ENCODE measurements at regions not wholly inside any gene's neighbourhood (a gene's known extent, or its start where the extent isn't known, plus 50 kb on each side); places are given as distances from the start of the nearest gene placed in this dataset.

GRCh38 chr11:33543823-33544222 is 156.8 kb downstream of the C11orf91 start:
- Mint-ChIP-seq H3K27me3 (ENCODE audit: low read depth) (peaks cover 9% of the 10 kb centered on the region), H3K4me3 (ENCODE audit: low read depth) (no peak overlapping the region), H3K27ac (no peak overlapping the region), H3K4me1 (ENCODE audit: low read depth) (no peaks in the 10 kb centered on the region), H3K36me3 (ENCODE audit: low read depth) (no peaks in the 10 kb centered on the region), H3K9me3 (no peaks in the 10 kb centered on the region)
- intact Hi-C loops (cut with micrococcal nuclease): loop anchor here (5.0 to 10.0 kb wide), 2 partner anchors 141 to 283 kb away; no protein-coding TSS in a partner anchor
- DNase-seq (ENCODE audit: low spot score): no peak

DNA sequence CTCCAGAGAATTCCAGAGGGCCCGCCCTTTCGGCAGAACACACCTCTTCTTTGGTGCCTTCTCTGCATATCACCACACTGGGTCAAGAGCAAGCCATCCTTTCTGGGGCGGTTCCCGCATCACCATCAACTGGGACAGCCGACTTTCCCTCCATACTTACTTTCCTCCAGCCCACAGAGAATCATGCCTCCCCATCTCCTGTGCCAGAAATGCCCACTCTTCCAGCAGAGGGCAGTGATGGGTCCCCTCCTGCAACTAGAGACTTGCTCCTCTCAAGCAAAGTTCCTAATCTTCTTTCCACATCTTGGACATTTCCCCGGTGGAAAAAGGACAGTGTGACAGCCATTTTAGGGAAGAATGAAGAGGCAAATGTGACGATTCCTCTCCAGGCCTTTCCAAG is 157.7 kb downstream of the C11orf91 start:
- H3K9me3 Mint-ChIP-seq: no peaks in the 10 kb centered on the region
- no peak overlapping the region for H3K4me3 Mint-ChIP-seq (ENCODE audit: low read depth)
- DNase-seq (ENCODE audit: low spot score): no peak
- H3K36me3 Mint-ChIP-seq (ENCODE audit: low read depth): no peaks in the 10 kb centered on the region
- no peak overlapping the region for H3K27ac Mint-ChIP-seq
- peaks cover 6% of the 10 kb centered on the region for H3K27me3 Mint-ChIP-seq (ENCODE audit: low read depth)
- H3K4me1 Mint-ChIP-seq (ENCODE audit: low read depth): no peaks in the 10 kb centered on the region
- intact Hi-C loops (cut with micrococcal nuclease): loop anchor here (5.0 to 10.0 kb wide), 2 partner anchors 142 to 284 kb away; no protein-coding TSS in a partner anchor

DNA sequence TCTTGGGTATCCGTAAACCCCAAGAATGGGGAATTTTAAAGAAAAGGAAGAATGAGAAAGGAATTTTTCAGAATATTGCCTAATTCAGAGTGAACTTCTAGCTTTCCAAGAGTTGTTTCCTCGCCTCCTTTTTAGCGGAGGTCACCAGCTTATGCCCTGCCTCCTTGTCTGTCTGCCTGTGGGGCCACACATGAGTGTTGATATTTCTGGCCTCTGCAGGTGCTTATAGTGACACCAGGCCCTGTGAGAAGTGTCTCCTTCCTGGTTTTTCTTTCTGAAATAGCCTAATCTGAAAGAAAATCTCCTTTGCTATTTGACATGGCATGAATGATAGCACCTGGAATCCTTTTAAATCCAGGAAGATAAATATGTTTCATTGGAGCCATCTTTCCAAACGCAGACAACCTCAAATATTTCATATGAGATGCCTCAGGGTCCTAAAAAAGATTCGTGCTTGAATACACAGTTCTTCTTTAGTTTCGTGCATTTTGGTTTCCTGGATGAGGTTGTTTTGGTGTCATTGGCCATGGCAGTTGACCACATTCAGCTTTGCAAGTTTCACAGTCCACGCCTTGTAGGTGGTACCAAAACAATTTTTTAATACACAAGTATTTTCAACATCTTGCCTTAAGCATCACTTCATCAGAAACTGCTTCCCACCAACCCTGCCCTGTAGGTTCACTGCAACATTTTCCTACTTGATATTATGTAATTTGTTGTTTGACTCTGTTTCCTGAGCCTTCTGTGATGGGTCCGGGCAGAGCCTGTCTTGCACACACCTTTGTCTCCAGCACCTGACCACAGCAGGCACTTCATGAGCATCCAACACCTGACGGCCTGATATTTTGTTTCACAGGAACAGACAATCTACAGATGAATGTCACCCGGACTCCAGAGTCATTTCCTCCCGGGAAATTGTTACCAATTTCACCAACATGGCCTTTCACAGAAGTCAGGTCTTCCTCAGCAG is 159.4 kb downstream of the C11orf91 start:
- no peak for DNase-seq (ENCODE audit: low spot score)
- H3K27ac Mint-ChIP-seq: no peak overlapping the region
- peaks cover 9% of the 10 kb centered on the region for H3K27me3 Mint-ChIP-seq (ENCODE audit: low read depth)
- no peaks in the 10 kb centered on the region for H3K4me1 Mint-ChIP-seq (ENCODE audit: low read depth)
- no peaks in the 10 kb centered on the region for H3K9me3 Mint-ChIP-seq
- intact Hi-C loops (cut with micrococcal nuclease): loop anchor here (5.0 to 10.0 kb wide), 2 partner anchors 144 to 286 kb away; no protein-coding TSS in a partner anchor
- H3K36me3 Mint-ChIP-seq (ENCODE audit: low read depth): no peaks in the 10 kb centered on the region
- H3K4me3 Mint-ChIP-seq (ENCODE audit: low read depth): no peak overlapping the region

DNA sequence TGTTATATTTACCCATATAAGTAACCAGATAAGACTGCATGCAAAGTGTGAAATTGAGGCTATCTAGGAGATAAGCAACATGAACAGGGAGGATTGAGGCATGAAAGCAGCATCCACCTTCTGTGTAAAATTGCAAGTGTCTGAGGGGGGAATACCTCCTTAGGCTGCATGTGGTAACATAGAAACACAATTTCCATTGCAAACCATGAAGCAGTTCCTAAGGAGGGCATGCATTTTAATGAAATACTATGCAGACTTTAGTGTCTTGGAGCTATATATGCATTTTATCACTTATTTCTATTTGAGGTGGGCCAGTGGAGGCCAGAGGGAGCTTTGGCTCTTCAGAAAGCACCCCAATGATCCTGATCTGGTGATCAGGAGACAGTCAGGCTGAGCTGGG is 160.2 kb downstream of the C11orf91 start:
- intact Hi-C loops (cut with micrococcal nuclease): loop anchor here (5.0 to 10.0 kb wide), 2 partner anchors 144 to 287 kb away; no protein-coding TSS in a partner anchor
- DNase-seq (ENCODE audit: low spot score): no peak
- H3K27ac Mint-ChIP-seq: no peak overlapping the region
- H3K27me3 Mint-ChIP-seq (ENCODE audit: low read depth): peaks cover 9% of the 10 kb centered on the region
- H3K4me1 Mint-ChIP-seq (ENCODE audit: low read depth): no peaks in the 10 kb centered on the region
- H3K36me3 Mint-ChIP-seq (ENCODE audit: low read depth): no peaks in the 10 kb centered on the region
- H3K9me3 Mint-ChIP-seq: no peaks in the 10 kb centered on the region
- no peak overlapping the region for H3K4me3 Mint-ChIP-seq (ENCODE audit: low read depth)

DNA sequence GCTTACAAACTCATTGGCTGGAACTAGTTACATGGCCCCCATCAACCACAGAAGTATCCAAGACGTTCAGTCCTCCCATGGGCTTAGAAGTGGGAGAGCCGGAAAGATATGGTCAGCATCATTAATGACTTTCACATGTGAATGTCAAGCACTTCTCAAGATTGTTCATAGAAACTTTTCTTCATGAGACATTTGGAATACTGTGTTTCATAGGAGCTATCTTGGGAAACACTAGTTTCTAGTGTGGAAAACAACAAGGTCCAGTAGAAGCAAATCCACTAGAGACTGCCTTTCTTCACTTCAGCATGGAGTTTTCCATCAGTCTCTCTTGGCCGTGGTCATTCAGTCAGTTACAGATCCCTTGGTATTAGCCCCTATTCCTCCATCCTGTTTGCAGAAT is 160.9 kb downstream of the C11orf91 start:
- Mint-ChIP-seq H3K27ac (no peak overlapping the region), H3K4me1 (ENCODE audit: low read depth) (no peaks in the 10 kb centered on the region), H3K9me3 (no peaks in the 10 kb centered on the region), H3K4me3 (ENCODE audit: low read depth) (no peak overlapping the region), H3K27me3 (ENCODE audit: low read depth) (peaks cover 9% of the 10 kb centered on the region), H3K36me3 (ENCODE audit: low read depth) (no peaks in the 10 kb centered on the region)
- intact Hi-C loops (cut with micrococcal nuclease): loop anchor here (5.0 to 10.0 kb wide), 2 partner anchors 145 to 288 kb away; no protein-coding TSS in a partner anchor
- DNase-seq (ENCODE audit: low spot score): no peak

- no peaks in the 10 kb centered on the region for H3K36me3 Mint-ChIP-seq (ENCODE audit: low read depth)
- H3K27ac Mint-ChIP-seq: no peak overlapping the region
- no peak overlapping the region for H3K4me3 Mint-ChIP-seq (ENCODE audit: low read depth)
- H3K4me1 Mint-ChIP-seq (ENCODE audit: low read depth): no peaks in the 10 kb centered on the region
- H3K9me3 Mint-ChIP-seq: no peaks in the 10 kb centered on the region
- H3K27me3 Mint-ChIP-seq (ENCODE audit: low read depth): peaks cover 12% of the 10 kb centered on the region
- intact Hi-C loops (cut with micrococcal nuclease): no loop called here
- no peak for DNase-seq (ENCODE audit: low spot score)
These were observed 161.9 kb downstream of the C11orf91 start for GRCh38 chr11:33538726-33539125.

DNA sequence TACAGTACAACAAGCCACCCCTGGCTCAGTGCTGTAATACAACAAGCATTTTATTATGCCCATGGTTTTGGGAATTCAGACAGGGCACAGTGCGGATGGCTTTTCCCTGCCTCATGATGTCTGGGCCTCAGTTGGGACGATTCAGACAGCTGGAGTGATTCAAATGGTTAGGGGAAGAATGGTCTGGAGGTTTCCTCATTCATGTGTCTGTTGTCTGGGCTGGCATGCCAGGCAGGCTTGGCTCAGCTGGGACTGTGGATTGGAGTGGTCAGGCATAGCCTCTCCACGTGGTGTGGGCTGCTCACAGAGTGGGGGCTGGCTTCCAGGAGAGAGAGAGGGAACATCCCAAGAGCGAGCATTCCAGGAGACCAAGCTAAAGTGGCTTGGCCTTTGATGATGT is 164.4 kb downstream of the C11orf91 start:
- no peak for DNase-seq (ENCODE audit: low spot score)
- no peaks in the 10 kb centered on the region for H3K36me3 Mint-ChIP-seq (ENCODE audit: low read depth)
- H3K27me3 Mint-ChIP-seq (ENCODE audit: low read depth): peaks cover 12% of the 10 kb centered on the region
- H3K4me3 Mint-ChIP-seq (ENCODE audit: low read depth): no peak overlapping the region
- H3K9me3 Mint-ChIP-seq: no peaks in the 10 kb centered on the region
- H3K27ac Mint-ChIP-seq: no peak overlapping the region
- intact Hi-C loops (cut with micrococcal nuclease): no loop called here
- no peaks in the 10 kb centered on the region for H3K4me1 Mint-ChIP-seq (ENCODE audit: low read depth)

- intact Hi-C loops (cut with micrococcal nuclease): no loop called here
These were observed 166.1 kb downstream of the C11orf91 start for GRCh38 chr11:33534575-33534974.

DNA sequence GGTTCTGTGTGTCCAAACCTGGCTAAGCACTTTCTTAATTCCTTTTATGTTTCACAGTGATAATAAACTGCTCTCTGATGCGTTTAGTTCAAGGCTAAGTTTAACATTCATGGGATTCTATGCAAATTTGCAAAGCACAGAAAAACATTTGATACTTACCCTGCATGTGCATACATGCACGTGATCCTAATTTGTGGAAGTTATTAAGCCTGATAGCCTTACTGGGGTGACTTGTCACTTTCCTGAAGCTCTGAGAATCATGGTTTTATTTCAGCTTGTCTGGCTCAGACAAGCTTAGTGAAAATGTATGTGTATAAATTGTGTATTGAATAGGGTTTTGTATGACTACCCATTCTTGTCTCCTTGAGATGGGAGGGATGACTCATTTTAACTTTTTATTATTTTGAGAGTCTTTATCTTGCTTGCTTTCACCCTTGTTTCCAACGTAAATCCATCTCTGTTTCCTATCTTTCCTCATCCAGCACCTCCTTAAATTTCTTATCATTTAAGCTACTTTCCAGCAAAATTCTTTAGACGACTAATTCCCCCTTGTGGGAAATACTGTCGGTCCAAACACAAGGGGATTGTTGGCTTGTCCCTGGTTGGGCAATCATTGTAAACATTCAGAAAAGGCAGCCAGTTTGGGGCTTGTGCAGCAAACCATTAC is 167.1 kb downstream of the C11orf91 start:
- DNase-seq (ENCODE audit: low spot score): no peak
- Mint-ChIP-seq H3K36me3 (ENCODE audit: low read depth) (no peaks in the 10 kb centered on the region), H3K4me1 (ENCODE audit: low read depth) (no peaks in the 10 kb centered on the region), H3K9me3 (no peaks in the 10 kb centered on the region), H3K27ac (no peak overlapping the region), H3K4me3 (ENCODE audit: low read depth) (no peak overlapping the region), H3K27me3 (ENCODE audit: low read depth) (peaks cover 7% of the 10 kb centered on the region)
- intact Hi-C loops (cut with micrococcal nuclease): no loop called here

More at GRCh38 chr11:33534575-33534974, 166.1 kb downstream of the C11orf91 start:
- DNase-seq (ENCODE audit: low spot score): no peak
- no peaks in the 10 kb centered on the region for H3K9me3 Mint-ChIP-seq
- no peak overlapping the region for H3K4me3 Mint-ChIP-seq (ENCODE audit: low read depth)
- H3K27ac Mint-ChIP-seq: no peak overlapping the region
- peaks cover 11% of the 10 kb centered on the region for H3K27me3 Mint-ChIP-seq (ENCODE audit: low read depth)
- H3K36me3 Mint-ChIP-seq (ENCODE audit: low read depth): no peaks in the 10 kb centered on the region
- no peaks in the 10 kb centered on the region for H3K4me1 Mint-ChIP-seq (ENCODE audit: low read depth)

GRCh38 chr11:33532720-33533385 is 167.8 kb downstream of the C11orf91 start:
- Mint-ChIP-seq H3K9me3 (no peaks in the 10 kb centered on the region), H3K4me3 (ENCODE audit: low read depth) (no peak overlapping the region)

DNA sequence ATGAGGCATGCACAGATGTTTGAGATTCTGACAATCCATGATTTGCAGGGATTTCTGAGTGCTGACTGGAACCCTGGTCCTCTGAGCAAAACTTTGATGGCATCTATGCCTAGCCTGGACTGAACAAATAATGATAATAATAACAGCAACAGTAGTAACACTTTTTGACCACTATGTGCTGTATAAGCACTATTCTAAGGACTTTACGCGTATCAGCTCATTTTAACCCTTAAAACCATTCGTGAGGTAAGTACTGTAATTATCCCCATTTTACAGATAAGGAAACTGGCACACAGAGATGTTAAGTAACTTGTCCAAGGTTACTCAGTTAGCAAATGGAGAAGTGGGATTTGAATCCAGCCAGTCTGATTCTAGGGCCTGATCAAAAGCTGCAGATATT is 168.4 kb downstream of the C11orf91 start:
- peaks cover 5% of the 10 kb centered on the region for H3K27me3 Mint-ChIP-seq (ENCODE audit: low read depth)
- no peak overlapping the region for H3K4me3 Mint-ChIP-seq (ENCODE audit: low read depth)
- intact Hi-C loops (cut with micrococcal nuclease): no loop called here
- no peaks in the 10 kb centered on the region for H3K9me3 Mint-ChIP-seq
- no peak overlapping the region for H3K27ac Mint-ChIP-seq
- DNase-seq (ENCODE audit: low spot score): no peak
- H3K4me1 Mint-ChIP-seq (ENCODE audit: low read depth): no peaks in the 10 kb centered on the region
- no peaks in the 10 kb centered on the region for H3K36me3 Mint-ChIP-seq (ENCODE audit: low read depth)

More at GRCh38 chr11:33532720-33533385, 167.8 kb downstream of the C11orf91 start:
- Mint-ChIP-seq H3K27ac (no peak overlapping the region), H3K36me3 (ENCODE audit: low read depth) (no peaks in the 10 kb centered on the region), H3K4me1 (ENCODE audit: low read depth) (no peaks in the 10 kb centered on the region), H3K27me3 (ENCODE audit: low read depth) (peaks cover 7% of the 10 kb centered on the region)
- DNase-seq (ENCODE audit: low spot score): no peak
- intact Hi-C loops (cut with micrococcal nuclease): no loop called here

- Mint-ChIP-seq H3K4me3 (ENCODE audit: low read depth) (no peak overlapping the region), H3K9me3 (no peaks in the 10 kb centered on the region), H3K27ac (no peak overlapping the region), H3K36me3 (ENCODE audit: low read depth) (no peaks in the 10 kb centered on the region), H3K4me1 (ENCODE audit: low read depth) (no peaks in the 10 kb centered on the region), H3K27me3 (ENCODE audit: low read depth) (peaks cover 3% of the 10 kb centered on the region)
- DNase-seq (ENCODE audit: low spot score): no peak
- intact Hi-C loops (cut with micrococcal nuclease): no loop called here
These were observed 168.9 kb downstream of the C11orf91 start for GRCh38 chr11:33531743-33532181.
